ENCODE measurements at regions not wholly inside any gene's neighbourhood (a gene's known extent, or its start where the extent isn't known, plus 50 kb on each side); places are given as distances from the start of the nearest gene placed in this dataset.

- whole genome bisulfite sequencing, 2 donors: 79 to 87% methylated on average over 1 of the region's 1 CpG
- H3K27ac ChIP-seq: no peak overlapping the region
- H3K27me3 ChIP-seq: peaks cover 0 to 42% (median 0%) of the 10 kb centered on the region in 7 donors
- ATAC-seq (no peak), DNase-seq (no peak)
- H3K9me3 ChIP-seq: no peaks in the 10 kb centered on the region
- H3K4me3 ChIP-seq: no peak overlapping the region
- H3K4me1 ChIP-seq: no peaks in the 10 kb centered on the region
- H3K36me3 ChIP-seq: no peaks in the 10 kb centered on the region
- no peak for TF ChIP-seq CTCF (IDR thresholded peaks at IDR 0.05)
- intact Hi-C loops (cut with DNase I): no loop called here
Measured at GRCh38 chrX:51437521-51437920, 58.9 kb downstream of the NUDT11 start.

- H3K4me3 ChIP-seq: no peak overlapping the region
- H3K9me3 ChIP-seq: no peaks in the 10 kb centered on the region
- no peak overlapping the region for H3K27ac ChIP-seq
- TF ChIP-seq CTCF (IDR thresholded peaks at IDR 0.05): no peak
- ATAC-seq (no peak), DNase-seq (no peak)
- peaks cover 0 to 42% (median 0%) of the 10 kb centered on the region in 7 donors for H3K27me3 ChIP-seq
- no peaks in the 10 kb centered on the region for H3K36me3 ChIP-seq
- WGBS, 2 donors: 53 to 58% methylated on average over 1 of the region's 1 CpG
- no peaks in the 10 kb centered on the region for H3K4me1 ChIP-seq
- intact Hi-C loops (cut with DNase I): no loop called here
Measured at GRCh38 chrX:51435101-51435500, 61.3 kb downstream of the NUDT11 start.

- DNase-seq (no peak), ATAC-seq (no peak)
- intact Hi-C loops (cut with DNase I): loop anchor here in 5 of 10 donors (2.0 to 5.0 kb wide), 3 partner anchors 85 to 280 kb away; no protein-coding TSS in a partner anchor
- TF ChIP-seq CTCF (IDR thresholded peaks at IDR 0.05): no peak
- Histone ChIP-seq H3K4me3 (no peak overlapping the region), H3K4me1 (no peaks in the 10 kb centered on the region), H3K9me3 (no peaks in the 10 kb centered on the region), H3K36me3 (no peaks in the 10 kb centered on the region), H3K27ac (no peak overlapping the region), H3K27me3 (peaks cover 0 to 55% (median 0%) of the 10 kb centered on the region in 7 donors)
- 48 to 61% methylated on average over 4 of the region's 4 CpGs for WGBS, 2 donors
Measured at GRCh38 chrX:51421972-51422597, 74.3 kb downstream of the NUDT11 start.

GRCh38 chrX:51420610-51421009 lies 75.8 kb downstream of the NUDT11 start:
- Histone ChIP-seq H3K27me3 (peaks cover 0 to 65% (median 0%) of the 10 kb centered on the region in 7 donors), H3K4me3 (no peak overlapping the region), H3K36me3 (no peaks in the 10 kb centered on the region), H3K27ac (no peak overlapping the region), H3K4me1 (no peaks in the 10 kb centered on the region), H3K9me3 (no peaks in the 10 kb centered on the region)
- DNase-seq: peak in 1 of 2 donors; percentile 9
- TF ChIP-seq CTCF (IDR thresholded peaks at IDR 0.05): peak; percentile 37 to 82 (median 58)
- intact Hi-C loops (cut with DNase I): loop anchor here in 5 of 10 donors (2.0 to 5.0 kb wide), 3 partner anchors 83 to 278 kb away; no protein-coding TSS in a partner anchor
- no peak for ATAC-seq
- whole genome bisulfite sequencing, 2 donors: 1 to 3% methylated on average over 5 of the region's 5 CpGs
